DMS53 treated with DMSO at 0.1 percent for 48 hours (cell line): ENCODE measurements at regions not wholly inside any gene's neighbourhood (a gene's known extent, or its start where the extent isn't known, plus 50 kb on each side); places are given as distances from the start of the nearest gene placed in this dataset.
A peak's percentile ranks its signal among the peaks of the same experiment; 100 is the strongest.

Source experiments
- DNase-seq: peaks from one replicate; lab custom pipeline; 2025; ENCODE audit not compliant: unreplicated experiment; lab: John Stamatoyannopoulos, UW

- DNase-seq = no peak
Measured at GRCh38 chr3:34225821-34226366, 427.5 kb downstream of the PDCD6IP start.

- no peak for DNase-seq
Measured at GRCh38 chr3:34229876-34230275, 431.4 kb downstream of the PDCD6IP start.

- DNase-seq = no peak
Measured at GRCh38 chr3:34235096-34235495, 436.7 kb downstream of the PDCD6IP start.

GRCh38 chr3:34237946-34238345 is 439.5 kb downstream of the PDCD6IP start:
- no peak for DNase-seq

- no peak for DNase-seq
Measured at GRCh38 chr3:34238407-34238806, 440.0 kb downstream of the PDCD6IP start.

- no peak for DNase-seq
Measured at GRCh38 chr3:34239287-34239686, 440.9 kb downstream of the PDCD6IP start.

- no peak for DNase-seq
Measured at GRCh38 chr3:34239875-34240274, 441.4 kb downstream of the PDCD6IP start.

- DNase-seq = no peak
Measured at GRCh38 chr3:34247401-34247800, 449.0 kb downstream of the PDCD6IP start.

GRCh38 chr3:34248352-34248751 is 449.9 kb downstream of the PDCD6IP start:
- DNase-seq = no peak

GRCh38 chr3:34254285-34254684 is 455.9 kb downstream of the PDCD6IP start:
- DNase-seq = no peak

- no peak for DNase-seq
Measured at GRCh38 chr3:34256021-34256420, 457.6 kb downstream of the PDCD6IP start.

GRCh38 chr3:34256791-34257190 is 458.4 kb downstream of the PDCD6IP start:
- no peak for DNase-seq

- no peak for DNase-seq
Measured at GRCh38 chr3:34258271-34258998, 460.0 kb downstream of the PDCD6IP start.

- DNase-seq = peak; percentile 0
Measured at GRCh38 chr3:34260271-34261000, 462.0 kb downstream of the PDCD6IP start.

- no peak for DNase-seq
Measured at GRCh38 chr3:34261001-34261385, 462.6 kb downstream of the PDCD6IP start.

GRCh38 chr3:34263101-34263621 is 464.7 kb downstream of the PDCD6IP start:
- DNase-seq = no peak

GRCh38 chr3:34264337-34265041 is 466.1 kb downstream of the PDCD6IP start:
- DNase-seq = no peak

- no peak for DNase-seq
Measured at GRCh38 chr3:34267088-34267487, 468.7 kb downstream of the PDCD6IP start.

- no peak for DNase-seq
Measured at GRCh38 chr3:34268032-34268709, 469.7 kb downstream of the PDCD6IP start.

GRCh38 chr3:34275811-34276210 is 477.4 kb downstream of the PDCD6IP start:
- DNase-seq = no peak

- no peak for DNase-seq
Measured at GRCh38 chr3:34276342-34276741, 477.9 kb downstream of the PDCD6IP start.
